GM12873 (cell line): ENCODE measurements at regions not wholly inside any gene's neighbourhood (a gene's known extent, or its start where the extent isn't known, plus 50 kb on each side); places are given as distances from the start of the nearest gene placed in this dataset.

Experiments
- CTCF ChIP-seq: IDR thresholded peaks from 2 replicates; pipeline ENCODE4 v1.5.1; 2012; ENCODE audit warnings: low read depth, mild to moderate bottlenecking, moderate library complexity, low read length, control low read depth; ENCODE audit not compliant: insufficient read depth; ENCODE audit errors: missing control alignments

DNA sequence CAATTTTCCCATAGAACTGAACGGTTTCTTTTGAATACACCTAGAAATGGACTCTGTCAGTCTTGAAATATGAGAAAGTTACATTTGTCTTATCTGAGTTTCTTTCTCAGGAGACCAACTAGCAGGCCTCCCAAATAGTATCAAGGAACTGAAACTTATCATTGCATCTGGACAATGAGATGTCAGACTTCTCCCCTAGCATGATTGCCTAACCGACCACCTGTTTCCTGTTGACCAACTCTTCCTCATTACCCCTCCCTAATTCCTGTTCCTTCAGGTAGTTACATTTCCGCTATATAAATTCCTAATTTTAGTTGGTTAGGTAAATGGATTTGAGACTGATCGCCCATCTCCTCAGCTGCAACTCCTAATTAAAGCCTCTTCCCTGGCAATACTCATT is 1587.3 kb downstream of the NCAM2 start:
- no peak for TF ChIP-seq CTCF

DNA sequence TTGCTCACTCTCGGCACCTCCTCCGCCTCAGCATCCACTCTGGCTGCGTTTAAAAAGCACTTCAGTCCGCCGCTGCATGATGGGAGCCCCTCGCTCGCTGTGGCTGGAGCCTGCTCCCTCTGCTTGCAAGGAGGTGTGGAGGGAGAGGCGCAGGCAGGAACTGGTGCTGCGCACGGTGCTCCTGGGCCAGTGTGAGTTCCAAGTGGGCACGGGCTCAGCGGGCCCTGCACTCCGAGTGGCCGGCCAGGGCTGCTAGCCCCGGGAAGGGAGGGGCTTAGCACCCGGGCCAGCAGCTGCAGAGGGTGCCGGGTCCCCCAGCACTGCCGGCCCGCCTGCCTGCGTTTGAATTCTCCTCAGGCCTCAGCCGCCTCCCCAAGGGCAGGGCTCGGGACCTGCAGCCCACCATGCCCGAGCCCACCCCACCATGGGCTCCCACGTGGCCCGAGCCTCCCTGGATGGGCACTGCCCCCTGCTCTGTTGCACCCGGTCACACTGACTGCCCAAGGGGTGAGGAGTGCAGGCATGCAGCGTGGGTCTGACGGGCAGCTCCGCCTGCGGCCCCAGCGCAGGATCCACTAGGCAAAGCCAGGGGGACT is 1599.5 kb downstream of the NCAM2 start:
- no peak for TF ChIP-seq CTCF

DNA sequence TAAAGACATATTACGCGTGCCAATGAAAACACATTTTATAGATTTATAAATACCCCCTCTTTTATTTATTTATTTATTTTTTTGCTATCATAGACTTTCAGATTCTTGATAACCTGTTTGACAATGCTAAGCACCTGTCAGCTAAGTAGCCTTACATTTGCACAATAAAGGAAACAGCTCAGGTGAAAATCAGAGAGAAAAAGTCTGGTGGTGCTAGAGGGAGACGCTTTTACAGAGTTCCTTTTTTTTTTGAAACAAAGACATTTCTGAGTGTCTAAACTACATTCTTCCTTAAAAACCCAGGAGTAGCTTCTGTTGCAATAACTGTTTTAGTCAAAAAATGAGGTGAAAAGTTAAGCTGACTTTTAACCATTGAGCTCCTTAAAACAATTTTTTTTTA is 1611.6 kb downstream of the NCAM2 start:
- no peak for TF ChIP-seq CTCF

GRCh38 chr21:22627911-22628310 is 1629.7 kb downstream of the NCAM2 start:
- no peak for TF ChIP-seq CTCF

DNA sequence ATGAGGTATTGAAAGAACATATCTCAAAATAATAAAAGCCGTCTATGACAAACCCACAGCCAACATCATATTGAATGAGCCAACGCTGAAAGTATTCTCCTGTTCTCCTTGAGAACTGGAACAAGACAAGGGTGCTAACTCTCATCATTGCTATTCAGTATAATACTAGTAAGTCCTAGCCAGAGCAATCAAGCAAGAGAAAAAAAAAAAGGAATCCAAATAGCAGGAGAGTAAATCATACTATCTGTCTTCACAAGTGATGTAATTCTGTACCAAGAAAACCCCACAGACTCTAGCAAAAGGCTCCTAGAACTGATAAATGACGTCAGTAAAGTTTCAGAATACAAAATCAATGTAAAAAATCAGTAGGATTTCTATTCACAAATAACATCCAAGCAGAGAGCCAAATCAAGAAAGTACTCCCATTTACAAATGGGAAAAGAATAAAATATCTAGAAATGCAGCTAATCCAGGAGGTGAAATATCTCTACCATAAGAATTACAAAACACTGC is 1632.8 kb downstream of the NCAM2 start:
- no peak for TF ChIP-seq CTCF

- no peak for TF ChIP-seq CTCF
Measured at GRCh38 chr21:22632176-22632575, 1634.0 kb downstream of the NCAM2 start.

DNA sequence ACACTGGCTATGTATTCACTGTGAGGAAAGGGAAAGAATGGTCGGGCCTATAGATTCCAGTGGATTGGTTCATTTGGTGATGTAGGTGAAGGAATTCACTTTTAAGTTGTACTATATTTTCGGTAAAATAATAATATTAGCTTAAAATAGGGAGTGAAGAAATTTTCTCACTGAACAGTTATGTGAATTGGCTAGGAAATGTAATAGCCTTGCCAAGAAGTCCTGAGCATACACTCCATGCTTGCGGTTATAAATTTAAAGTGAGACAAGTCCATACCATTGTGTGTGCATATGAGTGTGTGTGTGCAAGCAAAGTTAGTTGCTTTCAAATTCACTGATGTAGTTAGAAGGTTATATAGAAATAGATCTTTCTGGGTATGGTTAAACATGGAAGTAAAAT is 1651.0 kb downstream of the NCAM2 start:
- TF ChIP-seq CTCF, result no peak
